HG02943 (cell line): ENCODE measurements at regions not wholly inside any gene's neighbourhood (a gene's known extent, or its start where the extent isn't known, plus 50 kb on each side); places are given as distances from the start of the nearest gene placed in this dataset.
"Not testable (repeated sequence)": the region's sequence is repeated elsewhere in the genome, so short reads cannot be mapped to it uniquely, and the experiment has no call there.

ENCODE experiments used
- ATAC-seq: cut with Tn5 transposase; IDR thresholded peaks from one replicate; pipeline ENCODE4 v1.9.1; 2021; ENCODE audit warnings: mild to moderate bottlenecking, low read depth, moderate library complexity; ENCODE audit not compliant: unreplicated experiment

GRCh38 chr12:46629331-46630229 lies 196.2 kb downstream of the SLC38A4 start:
- no peak for ATAC-seq

GRCh38 chr12:46628176-46628575 lies 197.6 kb downstream of the SLC38A4 start:
- no peak for ATAC-seq

- no peak for ATAC-seq
Measured at GRCh38 chr12:46627686-46628085, 198.1 kb downstream of the SLC38A4 start.

- ATAC-seq, result not testable (repeated sequence)
Measured at GRCh38 chr12:46619474-46619873, 206.3 kb downstream of the SLC38A4 start.

- ATAC-seq, result not testable (repeated sequence)
Measured at GRCh38 chr12:46617737-46618136, 208.1 kb downstream of the SLC38A4 start.

- ATAC-seq, result no peak
Measured at GRCh38 chr12:46617167-46617566, 208.6 kb downstream of the SLC38A4 start.

GRCh38 chr12:46610754-46611153 lies 215.0 kb downstream of the SLC38A4 start:
- no peak for ATAC-seq

- no peak for ATAC-seq
Measured at GRCh38 chr12:46609674-46610073, 216.1 kb downstream of the SLC38A4 start.

GRCh38 chr12:46609273-46609623 lies 216.5 kb downstream of the SLC38A4 start:
- ATAC-seq, result no peak

GRCh38 chr12:46608431-46609272 lies 217.1 kb downstream of the SLC38A4 start:
- ATAC-seq, result no peak

- no peak for ATAC-seq
Measured at GRCh38 chr12:46604684-46605083, 221.1 kb downstream of the SLC38A4 start.

- no peak for ATAC-seq
Measured at GRCh38 chr12:46603776-46604456, 221.9 kb downstream of the SLC38A4 start.

- no peak for ATAC-seq
Measured at GRCh38 chr12:46602474-46602873, 223.3 kb downstream of the SLC38A4 start.

GRCh38 chr12:46590991-46591703 lies 218.6 kb upstream of the SLC38A2 start:
- ATAC-seq, result no peak

- ATAC-seq, result no peak
Measured at GRCh38 chr12:46585854-46586621, 213.5 kb upstream of the SLC38A2 start.

- ATAC-seq, result not testable (repeated sequence)
Measured at GRCh38 chr12:46584098-46584497, 211.5 kb upstream of the SLC38A2 start.

GRCh38 chr12:46581990-46582389 lies 209.4 kb upstream of the SLC38A2 start:
- ATAC-seq, result not testable (repeated sequence)

GRCh38 chr12:46580445-46580844 lies 207.9 kb upstream of the SLC38A2 start:
- no peak for ATAC-seq

GRCh38 chr12:46579474-46579873 lies 206.9 kb upstream of the SLC38A2 start:
- no peak for ATAC-seq
